ENCODE measurements at regions not wholly inside any gene's neighbourhood (a gene's known extent, or its start where the extent isn't known, plus 50 kb on each side); places are given as distances from the start of the nearest gene placed in this dataset.

GRCh38 chr6:20263059-20263458 is 50.8 kb upstream of the MBOAT1 start:
- H3K4me3 ChIP-seq (ENCODE audit: low read depth in 1 of 2, low read length in 1 of 2): no peak overlapping the region
- no peaks in the 10 kb centered on the region for H3K4me1 ChIP-seq (ENCODE audit: control insufficient read depth in 1 of 2, insufficient read depth in 1 of 2, low read depth in 1 of 2, low read length in 1 of 2)
- H3K36me3 ChIP-seq: no peaks in the 10 kb centered on the region
- no peak overlapping the region for H3K27ac ChIP-seq
- TF ChIP-seq CTCF (IDR thresholded peaks at IDR 0.05): no peak
- no peaks in the 10 kb centered on the region for H3K27me3 ChIP-seq
- H3K9me3 ChIP-seq: no peaks in the 10 kb centered on the region

GRCh38 chr6:20265842-20266241 is 53.6 kb upstream of the MBOAT1 start:
- Histone ChIP-seq H3K27ac (no peak overlapping the region), H3K4me1 (ENCODE audit: control insufficient read depth in 1 of 2, insufficient read depth in 1 of 2, low read depth in 1 of 2, low read length in 1 of 2) (no peaks in the 10 kb centered on the region), H3K36me3 (no peaks in the 10 kb centered on the region), H3K9me3 (no peaks in the 10 kb centered on the region), H3K27me3 (no peaks in the 10 kb centered on the region), H3K4me3 (ENCODE audit: low read depth in 1 of 2, low read length in 1 of 2) (no peak overlapping the region)
- no peak for TF ChIP-seq CTCF (IDR thresholded peaks at IDR 0.05)

DNA sequence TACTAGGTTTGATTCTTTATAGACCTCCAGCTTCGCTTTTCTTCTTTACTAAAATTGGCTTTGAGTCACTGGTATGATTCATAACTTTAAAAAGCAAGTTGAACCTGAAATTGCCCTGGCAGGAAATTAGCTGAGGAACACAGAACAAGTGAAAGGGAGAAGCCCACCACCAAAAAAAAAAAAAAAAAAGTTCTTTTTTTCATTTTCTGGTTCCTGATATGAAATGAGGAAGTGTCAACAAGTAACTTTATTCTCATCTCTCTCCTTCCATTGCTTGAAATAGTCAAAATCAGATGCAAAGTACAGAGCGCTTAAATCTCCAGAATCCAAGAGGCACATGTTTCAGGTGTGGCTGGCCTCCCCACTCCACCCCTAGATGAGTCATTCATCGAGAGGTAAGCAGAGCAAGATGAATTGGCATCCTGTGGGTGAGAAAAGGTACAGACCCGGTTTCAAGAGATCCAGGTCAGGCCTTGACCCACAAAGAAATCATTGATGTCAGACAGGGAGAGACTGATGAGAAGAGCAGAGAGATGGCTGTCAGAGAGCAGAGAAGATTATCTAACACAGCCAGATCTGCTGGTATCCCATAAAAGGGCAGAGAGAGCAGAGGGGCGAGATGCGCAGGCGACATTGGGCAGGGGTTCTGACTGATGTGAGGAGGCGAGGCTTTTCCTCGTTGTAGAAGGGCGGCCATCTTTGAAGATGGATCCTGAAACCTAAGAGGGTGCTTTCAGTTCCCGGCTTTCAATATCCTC is 54.8 kb upstream of the MBOAT1 start:
- Histone ChIP-seq H3K36me3 (no peaks in the 10 kb centered on the region), H3K4me1 (ENCODE audit: control insufficient read depth in 1 of 2, insufficient read depth in 1 of 2, low read depth in 1 of 2, low read length in 1 of 2) (no peaks in the 10 kb centered on the region), H3K4me3 (ENCODE audit: low read depth in 1 of 2, low read length in 1 of 2) (no peak overlapping the region), H3K27ac (no peak overlapping the region), H3K9me3 (no peaks in the 10 kb centered on the region), H3K27me3 (no peaks in the 10 kb centered on the region)
- TF ChIP-seq CTCF (IDR thresholded peaks at IDR 0.05): no peak

- no peak overlapping the region for H3K27ac ChIP-seq
- H3K9me3 ChIP-seq: no peaks in the 10 kb centered on the region
- no peak for TF ChIP-seq CTCF (IDR thresholded peaks at IDR 0.05)
- no peaks in the 10 kb centered on the region for H3K4me1 ChIP-seq (ENCODE audit: control insufficient read depth in 1 of 2, insufficient read depth in 1 of 2, low read depth in 1 of 2, low read length in 1 of 2)
- H3K36me3 ChIP-seq: no peaks in the 10 kb centered on the region
- no peaks in the 10 kb centered on the region for H3K27me3 ChIP-seq
- H3K4me3 ChIP-seq (ENCODE audit: low read depth in 1 of 2, low read length in 1 of 2): no peak overlapping the region
These were observed 56.9 kb upstream of the MBOAT1 start for GRCh38 chr6:20269181-20269580.

- no peak for TF ChIP-seq CTCF (IDR thresholded peaks at IDR 0.05)
- Histone ChIP-seq H3K4me3 (ENCODE audit: low read depth in 1 of 2, low read length in 1 of 2) (no peak overlapping the region), H3K9me3 (no peaks in the 10 kb centered on the region), H3K27ac (no peak overlapping the region), H3K36me3 (no peaks in the 10 kb centered on the region), H3K4me1 (ENCODE audit: control insufficient read depth in 1 of 2, insufficient read depth in 1 of 2, low read depth in 1 of 2, low read length in 1 of 2) (no peaks in the 10 kb centered on the region), H3K27me3 (no peaks in the 10 kb centered on the region)
These were observed 59.5 kb upstream of the MBOAT1 start for GRCh38 chr6:20271818-20272217.
